GM12865 (cell line): ENCODE measurements at regions not wholly inside any gene's neighbourhood (a gene's known extent, or its start where the extent isn't known, plus 50 kb on each side); places are given as distances from the start of the nearest gene placed in this dataset.

ENCODE experiments used
- DNase-seq: peaks from one replicate; pipeline ENCODE4 v3.0.0; 2010; ENCODE audit warnings: low read depth
- H3K4me3 ChIP-seq: 2 replicates; pipeline ENCODE4 v1.5.1; 2011; ENCODE audit warnings: mild to moderate bottlenecking, low read depth, low read length, control low read depth
- TF ChIP-seq, protein P1 (sequence below): IDR thresholded peaks from 2 replicates; pipeline ENCODE4 v1.5.1; 2011; ENCODE audit warnings: low read length, control low read depth, low read depth, inconsistent platforms; ENCODE audit not compliant: insufficient read depth; ENCODE audit errors: missing control alignments

DNA sequence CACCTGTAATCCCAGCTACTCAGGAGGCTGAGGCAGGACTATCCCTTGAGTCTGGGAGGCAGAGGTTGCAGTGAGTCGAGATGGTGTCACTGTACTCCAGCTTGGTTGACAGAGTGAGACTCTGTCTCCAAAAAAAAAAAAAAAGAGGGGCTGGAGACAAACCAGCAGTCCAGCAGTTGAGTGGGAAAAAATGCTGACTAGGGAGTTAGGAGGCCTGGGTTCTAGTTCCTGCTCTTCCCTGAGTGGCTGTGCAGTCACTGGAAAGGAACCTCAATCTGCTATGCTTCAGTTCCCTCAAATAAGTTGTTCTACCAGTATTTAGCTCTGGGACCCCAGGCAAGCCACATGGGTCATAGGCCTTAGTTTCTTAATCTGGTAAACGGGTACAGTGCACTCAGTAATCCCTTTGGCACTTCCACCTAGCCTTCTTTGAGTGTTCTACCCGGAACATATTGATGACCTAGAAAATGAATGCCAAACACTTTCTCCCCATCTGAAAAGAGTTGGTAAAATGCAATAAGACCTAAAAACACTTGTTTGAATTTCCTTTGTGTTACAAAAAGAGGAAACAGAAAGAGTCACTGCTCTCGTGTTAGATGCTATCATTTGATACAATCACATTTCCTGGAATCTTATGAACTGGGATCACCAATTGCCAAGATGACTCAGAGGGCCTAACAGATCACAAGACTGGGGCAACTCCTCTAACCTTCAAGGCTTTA lies 99.3 kb upstream of the EGFL6 start:
- no peak for DNase-seq
- no peak overlapping the region for H3K4me3 ChIP-seq
- TF ChIP-seq, protein P1, sequence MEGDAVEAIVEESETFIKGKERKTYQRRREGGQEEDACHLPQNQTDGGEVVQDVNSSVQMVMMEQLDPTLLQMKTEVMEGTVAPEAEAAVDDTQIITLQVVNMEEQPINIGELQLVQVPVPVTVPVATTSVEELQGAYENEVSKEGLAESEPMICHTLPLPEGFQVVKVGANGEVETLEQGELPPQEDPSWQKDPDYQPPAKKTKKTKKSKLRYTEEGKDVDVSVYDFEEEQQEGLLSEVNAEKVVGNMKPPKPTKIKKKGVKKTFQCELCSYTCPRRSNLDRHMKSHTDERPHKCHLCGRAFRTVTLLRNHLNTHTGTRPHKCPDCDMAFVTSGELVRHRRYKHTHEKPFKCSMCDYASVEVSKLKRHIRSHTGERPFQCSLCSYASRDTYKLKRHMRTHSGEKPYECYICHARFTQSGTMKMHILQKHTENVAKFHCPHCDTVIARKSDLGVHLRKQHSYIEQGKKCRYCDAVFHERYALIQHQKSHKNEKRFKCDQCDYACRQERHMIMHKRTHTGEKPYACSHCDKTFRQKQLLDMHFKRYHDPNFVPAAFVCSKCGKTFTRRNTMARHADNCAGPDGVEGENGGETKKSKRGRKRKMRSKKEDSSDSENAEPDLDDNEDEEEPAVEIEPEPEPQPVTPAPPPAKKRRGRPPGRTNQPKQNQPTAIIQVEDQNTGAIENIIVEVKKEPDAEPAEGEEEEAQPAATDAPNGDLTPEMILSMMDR: no peak

DNA sequence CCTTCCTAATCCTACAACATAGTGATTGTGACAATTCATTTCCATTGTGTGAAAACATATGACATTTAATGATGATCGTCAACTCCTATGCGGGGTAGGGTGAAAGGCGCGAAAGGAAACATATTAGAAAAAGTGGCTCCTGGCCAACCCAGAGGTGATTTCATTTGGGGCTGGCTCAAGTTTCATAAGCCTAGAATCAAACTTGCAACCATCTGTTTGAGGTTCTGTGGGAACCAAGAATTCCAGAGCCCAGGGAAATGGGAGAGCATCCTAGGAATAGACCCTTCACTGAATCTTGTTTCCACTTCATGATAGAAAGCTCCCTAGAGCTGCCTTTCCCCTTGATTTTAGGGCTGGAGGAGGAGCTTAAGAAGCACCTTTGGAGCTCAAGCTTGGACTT lies 101.3 kb upstream of the EGFL6 start:
- TF ChIP-seq, protein P1: no peak
- H3K4me3 ChIP-seq: no peak overlapping the region
- DNase-seq: no peak

DNA sequence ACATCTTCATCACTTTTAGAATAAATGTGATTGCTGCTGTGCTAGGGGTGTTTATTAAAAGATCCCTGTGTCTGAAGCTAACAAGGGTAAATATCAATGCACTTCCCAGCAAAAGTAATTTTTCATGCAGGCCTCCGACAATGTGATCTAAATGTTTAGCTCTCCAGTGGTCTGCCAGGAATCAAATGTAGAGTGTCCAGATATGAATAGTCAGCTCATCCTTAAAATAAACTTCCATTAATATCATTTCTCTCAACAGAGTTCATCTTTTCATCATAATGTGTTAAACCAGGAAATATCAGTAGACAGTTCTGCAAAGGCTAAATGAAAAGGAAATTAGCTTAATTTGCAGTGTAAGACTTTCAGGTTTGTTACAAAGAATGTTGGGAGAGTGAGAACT lies 102.2 kb upstream of the EGFL6 start:
- TF ChIP-seq, protein P1: no peak
- H3K4me3 ChIP-seq: no peak overlapping the region
- no peak for DNase-seq

DNA sequence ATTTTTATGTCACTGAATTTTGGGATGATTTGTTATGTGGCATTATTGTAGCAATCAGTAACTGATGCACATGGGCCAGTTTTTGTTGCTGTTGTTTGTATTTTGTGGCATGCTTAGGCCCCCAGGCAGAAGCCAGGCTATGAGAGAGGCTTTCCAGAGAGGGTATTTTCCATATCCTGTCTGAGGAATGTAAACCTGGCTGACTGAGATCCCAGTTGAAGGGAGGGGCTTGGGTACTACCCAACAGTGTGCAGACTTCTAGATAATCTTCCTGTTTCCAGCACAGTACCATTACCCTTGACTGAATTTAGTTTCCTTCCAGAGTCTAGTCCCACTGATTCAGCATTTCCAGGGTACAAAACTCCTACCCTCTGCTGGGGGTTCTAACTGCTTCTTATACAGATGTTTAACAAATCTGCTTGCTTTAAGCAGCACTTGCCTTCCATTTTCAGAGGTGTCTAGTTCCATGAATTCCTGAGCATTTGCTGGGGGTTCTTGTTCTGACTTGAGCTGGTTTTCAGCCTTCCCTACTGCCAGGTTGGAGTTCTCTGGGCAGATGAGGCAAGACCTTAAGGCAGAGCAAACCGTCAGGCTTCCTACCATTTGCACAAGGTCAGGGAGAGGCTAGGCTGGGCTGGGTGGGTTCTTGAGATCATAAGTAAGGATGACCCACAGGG lies 104.7 kb upstream of the EGFL6 start:
- H3K4me3 ChIP-seq: no peak overlapping the region
- TF ChIP-seq, protein P1: no peak
- DNase-seq: no peak

DNA sequence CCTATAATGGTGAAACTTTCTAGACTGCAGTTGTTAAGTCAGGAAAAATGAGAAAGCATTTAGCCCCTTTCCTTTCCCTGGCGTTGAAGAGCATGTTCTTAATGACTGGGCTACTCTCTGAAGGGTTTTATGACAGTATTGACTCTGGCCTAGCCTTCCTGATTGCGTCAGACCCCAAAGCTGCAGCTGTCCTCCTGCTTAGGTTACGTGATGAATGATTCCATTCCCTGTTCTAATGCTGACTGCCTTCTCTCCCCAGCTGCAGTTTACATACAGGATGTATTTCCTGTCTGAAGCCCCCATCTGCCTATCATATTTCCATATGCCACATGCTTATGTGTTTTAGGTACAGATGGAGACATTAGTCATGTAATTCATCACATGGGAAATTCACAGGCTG lies 105.8 kb upstream of the EGFL6 start:
- TF ChIP-seq, protein P1: no peak
- no peak for DNase-seq
- H3K4me3 ChIP-seq: no peak overlapping the region

DNA sequence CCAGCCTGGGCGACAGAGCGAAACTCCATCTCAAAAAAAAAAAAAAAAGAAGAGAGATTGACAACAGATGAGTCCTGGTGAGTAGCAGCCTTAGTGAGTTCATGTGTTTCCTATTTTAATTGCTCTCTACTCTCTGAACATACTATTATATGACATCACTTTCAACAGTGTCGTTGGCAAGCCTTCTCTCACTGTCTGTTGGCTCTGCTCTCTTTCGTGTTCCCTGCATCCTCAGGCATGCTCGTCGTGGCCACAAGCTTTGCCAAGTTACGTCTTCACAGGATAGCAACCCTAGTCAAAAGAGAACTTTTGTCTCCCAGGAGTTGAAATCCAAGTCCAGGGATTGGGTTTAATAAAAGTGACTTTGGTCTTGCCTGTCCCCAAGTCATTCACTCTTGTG lies 117.1 kb upstream of the EGFL6 start:
- H3K4me3 ChIP-seq: no peak overlapping the region
- TF ChIP-seq, protein P1: no peak
- no peak for DNase-seq
